ENCODE measurements at regions not wholly inside any gene's neighbourhood (a gene's known extent, or its start where the extent isn't known, plus 50 kb on each side); places are given as distances from the start of the nearest gene placed in this dataset.

- no peak for DNase-seq (ENCODE audit: low spot score)
- no peak for TF ChIP-seq CTCF (IDR thresholded peaks at IDR 0.05; ENCODE audit: extremely low read depth, missing control alignments)
Measured at GRCh38 chr4:130511776-130512175, 1415.8 kb downstream of the C4orf33 start.

GRCh38 chr4:130524057-130524456 lies 1428.1 kb downstream of the C4orf33 start:
- no peak for TF ChIP-seq CTCF (IDR thresholded peaks at IDR 0.05; ENCODE audit: extremely low read depth, missing control alignments)
- DNase-seq (ENCODE audit: low spot score), result no peak

- no peak for DNase-seq (ENCODE audit: low spot score)
- no peak for TF ChIP-seq CTCF (IDR thresholded peaks at IDR 0.05; ENCODE audit: extremely low read depth, missing control alignments)
Measured at GRCh38 chr4:130530505-130530904, 1434.6 kb downstream of the C4orf33 start.

GRCh38 chr4:130534651-130535050 lies 1438.7 kb downstream of the C4orf33 start:
- no peak for DNase-seq (ENCODE audit: low spot score)
- TF ChIP-seq CTCF (IDR thresholded peaks at IDR 0.05; ENCODE audit: extremely low read depth, missing control alignments), result no peak

- no peak for DNase-seq (ENCODE audit: low spot score)
- no peak for TF ChIP-seq CTCF (IDR thresholded peaks at IDR 0.05; ENCODE audit: extremely low read depth, missing control alignments)
Measured at GRCh38 chr4:130542953-130543352, 1447.0 kb downstream of the C4orf33 start.

GRCh38 chr4:130545171-130545570 lies 1449.2 kb downstream of the C4orf33 start:
- TF ChIP-seq CTCF (IDR thresholded peaks at IDR 0.05; ENCODE audit: extremely low read depth, missing control alignments), result no peak
- no peak for DNase-seq (ENCODE audit: low spot score)

- TF ChIP-seq CTCF (IDR thresholded peaks at IDR 0.05; ENCODE audit: extremely low read depth, missing control alignments), result no peak
Measured at GRCh38 chr4:130545596-130545995, 1449.6 kb downstream of the C4orf33 start.

More at GRCh38 chr4:130545596-130545995, 1449.6 kb downstream of the C4orf33 start:
- DNase-seq (ENCODE audit: low spot score), result no peak

Measured in GM20000 (cell line).